Epithelial cell of prostate (primary cell): ENCODE measurements at regions not wholly inside any gene's neighbourhood (a gene's known extent, or its start where the extent isn't known, plus 50 kb on each side); places are given as distances from the start of the nearest gene placed in this dataset.

ENCODE experiments used
- DNase-seq: peaks from one replicate; pipeline ENCODE4 v3.0.0-alpha.2; 2011; ENCODE audit warnings: low read depth, low spot score
- H3K27ac ChIP-seq: fragments of 450-650 bp; 2 replicates; pipeline ENCODE4 v1.5.1; 2017; ENCODE audit warnings: mild to moderate bottlenecking

DNA sequence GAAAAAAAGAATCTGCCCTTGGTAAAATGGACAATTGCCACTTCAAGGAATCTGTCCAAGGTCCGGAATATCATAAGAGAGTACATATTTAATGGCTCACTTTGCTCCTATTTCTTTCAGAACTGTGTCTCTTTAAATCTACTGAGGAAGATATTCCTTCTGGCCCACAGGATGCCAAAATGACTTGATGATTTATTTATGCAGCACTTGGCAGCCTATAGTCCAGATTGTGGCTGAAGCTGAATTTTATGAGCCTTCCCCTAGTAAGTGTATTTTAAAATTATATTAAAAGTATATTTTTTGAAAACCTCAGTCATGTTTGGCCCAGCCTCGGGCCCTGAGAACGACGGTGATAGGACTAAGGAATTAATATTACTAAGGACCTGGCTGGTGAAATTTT lies 465.1 kb upstream of the HNRNPA3 start:
- no peak for DNase-seq
- H3K27ac ChIP-seq: no peak overlapping the region

DNA sequence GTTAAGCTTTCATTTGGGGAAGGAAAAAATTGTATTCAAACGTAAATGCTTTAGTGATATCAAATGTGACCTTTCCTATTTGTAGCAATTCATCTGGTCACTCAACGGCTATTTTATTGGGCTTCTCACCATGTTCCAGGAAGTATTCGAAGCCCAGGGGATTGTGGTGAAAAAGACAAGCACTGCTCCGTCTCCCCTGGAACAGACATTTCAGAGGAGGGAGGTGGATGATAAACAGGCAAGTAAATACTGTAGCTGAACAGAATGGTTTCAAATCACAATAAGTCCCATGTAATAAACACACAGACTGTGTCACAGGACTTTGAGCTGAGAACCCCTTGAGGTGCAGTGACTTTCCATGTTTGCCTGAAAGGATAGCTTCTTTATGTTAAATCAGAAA lies 464.7 kb upstream of the HNRNPA3 start:
- DNase-seq: no peak
- H3K27ac ChIP-seq: no peak overlapping the region

DNA sequence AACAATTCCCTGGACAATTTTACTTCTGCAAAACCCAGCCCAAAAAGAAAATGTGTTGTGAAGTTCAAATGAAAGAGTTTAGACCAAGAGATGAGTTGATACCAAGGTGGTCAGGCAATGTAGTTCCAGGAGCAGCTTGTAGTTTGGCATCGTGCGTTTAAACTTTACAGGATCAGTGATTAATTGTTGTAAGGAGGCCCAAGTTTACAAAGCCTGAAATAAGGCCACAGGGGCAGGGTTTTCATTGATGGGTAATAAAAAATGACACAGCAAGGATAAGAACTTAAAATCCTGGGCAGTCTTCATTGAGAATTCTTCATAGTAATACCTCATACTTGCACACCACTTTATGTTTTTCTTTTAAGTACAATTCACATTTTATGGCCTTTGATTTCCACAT lies 463.9 kb upstream of the HNRNPA3 start:
- H3K27ac ChIP-seq: no peak overlapping the region
- DNase-seq: no peak

DNA sequence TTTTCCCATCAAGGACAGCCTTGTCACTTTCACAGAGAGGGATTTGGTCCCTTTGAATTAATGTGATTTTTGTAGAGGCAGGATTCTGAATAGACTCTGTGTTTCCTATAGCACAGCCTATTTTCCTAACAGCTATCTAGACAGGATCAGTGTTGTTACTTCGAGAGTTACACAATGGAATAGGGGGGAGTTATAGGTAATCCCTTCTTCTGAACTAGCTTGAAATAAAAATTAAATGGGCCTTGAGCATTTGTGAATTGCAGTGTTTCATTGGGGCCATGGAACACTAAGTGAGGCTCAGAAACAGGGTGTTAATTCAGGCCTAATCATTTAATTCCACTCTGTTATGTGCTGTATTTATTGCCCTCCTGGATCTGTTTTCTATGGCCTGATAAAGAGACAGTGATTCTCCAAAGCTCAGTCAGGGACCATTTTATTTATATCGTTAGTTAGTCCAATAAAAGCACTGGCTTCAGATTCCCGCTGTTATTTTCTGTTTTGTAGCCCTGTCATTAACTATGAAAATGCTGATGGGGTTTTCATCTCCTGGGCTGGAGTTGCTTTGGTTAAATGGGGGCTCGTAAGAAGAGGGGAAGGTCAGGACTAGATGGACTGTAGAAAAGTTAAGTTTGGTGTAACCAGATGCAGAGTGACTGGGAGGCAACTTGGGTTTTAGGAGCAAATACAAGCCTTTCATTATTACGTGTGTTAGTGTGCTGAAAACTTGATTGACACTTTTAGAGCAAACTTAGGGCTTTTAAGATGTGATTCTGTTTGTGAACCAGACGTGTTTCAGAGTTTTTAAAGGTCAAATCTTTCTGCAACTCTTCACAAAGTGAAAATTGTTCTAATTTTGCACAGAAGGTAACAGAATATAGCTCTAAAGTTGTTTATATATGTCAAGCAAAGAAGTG lies 461.0 kb upstream of the HNRNPA3 start:
- H3K27ac ChIP-seq: no peak overlapping the region
- no peak for DNase-seq

DNA sequence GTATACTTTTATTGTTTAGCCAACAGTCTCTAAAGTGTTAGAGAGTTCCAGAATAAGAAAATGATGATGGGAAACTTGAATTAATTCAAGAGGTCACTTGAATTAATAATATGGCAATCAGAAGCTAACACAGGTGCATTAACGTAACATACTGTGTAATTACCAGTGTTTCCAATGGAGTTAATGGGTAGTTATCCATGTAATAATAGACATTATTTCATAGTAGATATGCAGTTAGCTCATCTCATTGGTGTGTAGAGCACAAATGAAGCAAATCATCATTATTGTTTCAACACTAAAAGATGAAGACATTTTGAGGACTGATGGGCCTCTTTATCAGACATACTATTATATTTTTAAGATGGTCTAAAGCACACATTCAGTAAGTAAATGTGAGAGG lies 460.3 kb upstream of the HNRNPA3 start:
- no peak overlapping the region for H3K27ac ChIP-seq
- no peak for DNase-seq

DNA sequence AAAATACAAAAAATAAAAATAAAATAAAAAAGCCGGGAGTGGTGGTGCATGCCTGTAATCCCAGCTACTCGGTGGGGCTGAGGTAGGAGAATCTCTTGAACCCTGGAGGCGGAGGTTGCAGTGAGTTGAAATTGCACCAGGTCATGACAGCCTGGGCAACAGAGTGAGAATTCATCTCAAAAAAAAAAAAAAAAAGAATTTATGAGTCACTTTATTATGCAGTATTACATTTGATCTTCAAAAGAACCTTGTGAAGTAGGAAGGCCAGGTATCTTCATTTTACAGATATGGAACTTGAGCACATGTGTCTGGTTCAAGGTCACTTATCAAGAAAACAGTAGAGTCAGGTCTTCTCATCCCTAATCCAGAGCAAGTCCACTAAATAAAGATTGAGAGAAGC lies 459.4 kb upstream of the HNRNPA3 start:
- no peak for DNase-seq
- H3K27ac ChIP-seq: no peak overlapping the region

DNA sequence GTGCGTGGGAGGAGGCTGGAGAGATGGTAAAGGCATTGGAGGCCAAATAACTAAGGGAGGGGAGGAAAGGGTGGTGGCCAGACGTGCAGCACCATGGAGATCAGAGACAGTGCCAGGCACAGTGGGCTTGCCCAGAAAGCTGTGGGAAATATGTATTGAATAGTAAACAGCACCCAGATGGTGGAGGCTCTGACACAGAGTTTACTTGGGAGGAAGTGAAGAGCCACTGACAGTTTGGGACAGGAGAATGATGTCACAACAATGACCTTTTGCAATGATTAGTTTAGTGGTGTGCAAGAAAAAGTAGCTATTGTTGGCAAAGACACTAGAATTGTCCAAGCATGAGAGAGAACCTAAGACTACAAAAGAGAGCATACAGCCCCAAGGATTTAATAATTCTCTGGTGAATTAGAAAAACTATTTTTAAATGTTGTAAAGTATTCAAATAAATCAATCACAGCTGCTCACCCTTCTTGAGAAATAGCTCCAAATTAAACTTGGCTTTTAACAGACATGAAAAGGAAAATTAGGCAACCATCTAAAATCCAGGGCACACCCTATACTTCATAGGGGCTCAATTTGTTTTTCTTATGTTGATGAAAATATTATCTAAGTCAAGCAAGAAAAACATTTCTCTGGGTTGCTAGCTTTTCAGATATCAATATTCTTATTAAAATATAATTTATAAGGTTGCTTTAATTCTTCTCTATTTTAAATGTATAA lies 458.7 kb upstream of the HNRNPA3 start:
- DNase-seq: no peak
- no peak overlapping the region for H3K27ac ChIP-seq

DNA sequence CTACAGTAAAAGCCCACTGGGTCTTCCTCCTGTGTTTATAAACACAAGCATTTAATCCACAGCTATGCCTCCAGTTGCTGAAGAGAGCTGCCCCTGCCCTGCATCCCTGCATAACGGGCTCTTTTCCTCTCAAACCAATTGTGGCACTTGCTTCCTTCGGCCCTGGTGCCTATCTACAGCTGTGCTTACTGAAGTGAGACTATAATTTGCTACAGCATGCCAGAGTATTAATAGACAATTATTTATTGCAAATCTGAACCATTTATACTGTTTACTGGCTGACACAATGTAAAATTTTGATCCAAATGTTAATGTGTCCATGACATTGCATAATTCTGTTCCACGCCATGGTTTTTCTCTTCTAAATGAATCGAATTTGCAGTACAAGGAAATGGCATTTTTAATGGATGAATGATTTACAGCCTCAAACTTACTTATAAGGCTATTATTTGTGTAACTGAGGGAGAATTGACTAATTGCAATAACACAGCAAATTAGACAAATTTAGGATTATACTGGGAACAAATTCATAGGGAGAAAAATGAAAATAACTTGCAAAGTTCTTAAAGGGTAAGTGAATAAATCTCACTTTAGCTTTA lies 457.0 kb upstream of the HNRNPA3 start:
- DNase-seq: no peak

DNA sequence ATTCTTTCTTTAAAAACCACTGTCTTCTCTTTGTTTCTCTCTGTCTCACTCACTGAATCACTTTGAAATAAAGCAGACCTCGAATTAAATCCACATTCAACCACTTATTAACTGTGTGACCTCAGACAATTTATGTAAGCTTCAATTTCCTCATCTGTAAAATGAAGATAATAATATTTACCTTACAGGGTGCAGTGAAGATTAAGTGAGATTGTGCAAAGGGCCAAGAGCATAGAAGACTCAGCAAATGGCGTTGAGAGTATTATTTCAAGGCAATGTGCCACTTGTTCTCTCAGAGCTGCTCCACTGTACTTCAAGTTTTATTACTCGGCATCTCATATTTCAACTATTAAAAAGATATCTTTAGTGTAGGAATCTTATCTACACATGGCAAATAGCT lies 454.2 kb upstream of the HNRNPA3 start:
- H3K27ac ChIP-seq: no peak overlapping the region
- no peak for DNase-seq

More for the DNA sequence above, 457.0 kb upstream of the HNRNPA3 start:
- no peak overlapping the region for H3K27ac ChIP-seq

DNA sequence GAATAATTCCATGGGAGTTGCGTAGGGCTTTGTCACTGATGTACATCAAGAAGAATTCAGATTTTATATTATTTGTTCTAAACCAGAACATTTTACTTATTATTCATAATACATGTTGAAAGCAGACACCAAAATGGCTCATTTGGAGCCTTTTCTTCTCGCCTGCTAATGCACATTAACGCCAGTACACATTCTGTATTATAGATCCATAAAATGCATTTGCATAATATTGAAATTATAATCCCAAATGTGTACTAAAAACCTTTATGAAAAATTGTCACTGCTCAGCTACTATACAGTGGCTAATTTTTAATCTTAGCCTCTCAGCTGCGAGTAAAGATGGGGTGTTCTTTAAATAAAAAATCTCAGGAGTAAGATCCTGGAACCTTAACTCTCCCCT lies 452.2 kb upstream of the HNRNPA3 start:
- H3K27ac ChIP-seq: no peak overlapping the region
- no peak for DNase-seq

DNA sequence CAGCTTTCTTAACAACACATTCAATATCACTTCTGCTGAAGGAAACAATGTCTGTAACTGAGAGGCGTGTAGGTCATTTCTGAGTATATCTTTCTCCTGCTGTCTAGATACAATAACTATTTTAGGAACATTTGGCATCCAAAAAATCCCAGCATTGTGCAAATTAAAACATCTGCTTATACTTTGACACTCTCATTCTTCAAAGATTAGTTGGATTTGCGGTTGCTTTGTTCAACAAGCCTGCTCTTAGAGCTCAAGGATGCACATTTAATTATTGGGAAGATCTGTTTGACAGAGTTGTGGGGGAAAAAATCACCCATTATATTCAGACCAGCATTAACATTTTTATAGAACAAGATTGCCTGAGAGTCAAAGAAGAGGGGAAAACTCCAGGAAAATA lies 449.5 kb upstream of the HNRNPA3 start:
- no peak for DNase-seq
- no peak overlapping the region for H3K27ac ChIP-seq

DNA sequence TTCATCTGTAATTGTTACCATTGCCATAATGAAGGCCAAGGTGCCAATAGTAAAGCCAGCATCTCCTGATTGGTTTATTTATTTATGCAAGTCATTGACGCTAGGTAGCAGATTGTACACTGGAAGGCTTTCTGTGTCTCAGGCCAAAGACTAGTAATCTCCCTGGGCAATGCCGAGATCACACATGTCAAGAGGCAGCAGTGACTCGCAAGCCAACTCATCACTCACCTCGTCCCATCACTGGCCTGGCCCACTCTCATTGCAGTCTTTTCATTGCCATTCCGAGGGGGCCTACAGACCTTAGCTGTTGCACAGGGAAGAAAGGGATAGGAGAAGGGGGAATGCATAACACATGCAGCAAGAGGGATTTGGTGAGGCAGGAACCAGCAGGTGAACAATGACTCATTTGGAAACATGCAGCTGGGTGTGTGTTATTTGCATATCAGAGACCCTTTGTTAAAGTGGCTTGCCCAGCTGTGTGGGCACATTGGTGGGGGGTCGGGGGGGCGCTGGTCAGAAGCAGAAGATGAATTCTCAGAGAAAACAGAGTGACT lies 448.7 kb upstream of the HNRNPA3 start:
- no peak for DNase-seq
- H3K27ac ChIP-seq: no peak overlapping the region

DNA sequence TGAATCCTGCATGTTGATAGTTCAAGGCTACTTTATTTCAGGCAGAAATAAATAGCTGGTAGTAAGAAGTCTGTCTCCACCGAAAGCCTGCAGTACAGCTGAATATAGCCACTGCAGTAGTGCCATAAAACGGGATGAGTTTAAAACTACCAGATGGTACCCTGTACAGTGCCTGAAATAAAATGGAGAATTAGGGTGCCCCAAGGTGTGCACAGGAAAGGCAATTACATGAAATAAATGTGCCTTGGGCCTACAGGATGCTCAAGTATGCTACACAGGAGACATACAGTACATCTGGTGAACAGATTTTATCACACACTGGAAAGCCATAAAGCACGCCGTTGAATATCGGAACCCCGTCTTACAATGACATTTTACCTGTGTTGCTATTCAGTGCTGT lies 447.7 kb upstream of the HNRNPA3 start:
- no peak overlapping the region for H3K27ac ChIP-seq

DNA sequence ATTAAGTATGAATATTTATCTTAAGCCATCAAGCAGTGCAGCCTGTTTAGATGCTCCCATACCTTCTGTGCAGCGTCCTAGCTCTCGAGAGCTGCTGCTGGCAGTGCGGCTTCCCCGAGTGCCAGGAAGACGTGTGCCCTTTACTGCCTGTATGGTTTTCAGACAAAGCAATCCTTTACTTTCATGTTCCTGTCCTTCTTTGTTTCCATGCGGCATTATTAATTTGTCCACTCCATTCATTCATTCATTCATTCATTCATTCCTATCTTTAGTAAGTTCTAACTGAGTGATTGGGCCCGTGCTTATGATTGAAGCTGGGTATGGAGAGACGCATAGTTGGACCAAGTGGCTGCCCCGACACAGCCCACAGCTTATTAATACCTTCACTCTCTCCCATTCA lies 446.6 kb upstream of the HNRNPA3 start:
- H3K27ac ChIP-seq: no peak overlapping the region
- DNase-seq: no peak

More for the DNA sequence above, 447.7 kb upstream of the HNRNPA3 start:
- DNase-seq: no peak

DNA sequence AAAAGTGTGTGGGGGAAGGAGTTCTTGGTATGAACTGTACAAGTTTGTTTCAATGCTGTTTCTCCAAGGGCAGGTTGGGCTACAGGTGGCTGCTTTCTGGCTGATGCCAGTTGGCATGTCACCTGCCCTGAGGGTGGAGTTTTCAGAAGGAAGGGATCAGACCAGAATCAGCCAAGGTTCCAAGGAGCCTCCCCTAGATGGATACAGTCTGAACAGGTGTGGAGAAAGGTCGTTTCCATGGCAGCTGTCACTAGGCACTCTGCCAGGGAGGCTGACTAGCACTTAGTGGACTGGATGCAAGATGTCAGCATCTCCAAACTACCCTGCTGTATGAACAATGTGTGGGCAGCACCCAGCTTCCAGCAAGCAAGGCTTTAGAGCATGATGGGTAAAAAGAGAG lies 444.4 kb upstream of the HNRNPA3 start:
- no peak overlapping the region for H3K27ac ChIP-seq
- no peak for DNase-seq

DNA sequence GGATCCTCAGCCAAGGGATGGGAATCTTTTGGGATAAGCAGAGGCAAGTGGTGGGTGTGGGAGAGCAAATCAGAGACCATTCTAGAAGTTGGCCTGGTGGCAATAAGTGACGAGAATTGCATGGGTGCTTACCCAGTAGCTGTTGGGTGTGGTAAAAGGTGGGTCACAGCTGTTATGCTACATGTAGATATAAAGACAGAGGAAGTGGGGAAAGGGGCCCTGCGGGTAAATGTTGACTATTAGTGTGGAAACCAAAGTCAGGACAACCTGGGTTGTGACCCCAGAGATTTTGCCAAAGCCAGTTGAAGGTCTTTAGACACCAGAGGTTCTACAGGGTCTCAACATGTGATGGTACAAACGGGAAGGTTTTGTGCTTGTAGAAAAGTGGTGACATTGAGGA lies 443.6 kb upstream of the HNRNPA3 start:
- DNase-seq: no peak

DNA sequence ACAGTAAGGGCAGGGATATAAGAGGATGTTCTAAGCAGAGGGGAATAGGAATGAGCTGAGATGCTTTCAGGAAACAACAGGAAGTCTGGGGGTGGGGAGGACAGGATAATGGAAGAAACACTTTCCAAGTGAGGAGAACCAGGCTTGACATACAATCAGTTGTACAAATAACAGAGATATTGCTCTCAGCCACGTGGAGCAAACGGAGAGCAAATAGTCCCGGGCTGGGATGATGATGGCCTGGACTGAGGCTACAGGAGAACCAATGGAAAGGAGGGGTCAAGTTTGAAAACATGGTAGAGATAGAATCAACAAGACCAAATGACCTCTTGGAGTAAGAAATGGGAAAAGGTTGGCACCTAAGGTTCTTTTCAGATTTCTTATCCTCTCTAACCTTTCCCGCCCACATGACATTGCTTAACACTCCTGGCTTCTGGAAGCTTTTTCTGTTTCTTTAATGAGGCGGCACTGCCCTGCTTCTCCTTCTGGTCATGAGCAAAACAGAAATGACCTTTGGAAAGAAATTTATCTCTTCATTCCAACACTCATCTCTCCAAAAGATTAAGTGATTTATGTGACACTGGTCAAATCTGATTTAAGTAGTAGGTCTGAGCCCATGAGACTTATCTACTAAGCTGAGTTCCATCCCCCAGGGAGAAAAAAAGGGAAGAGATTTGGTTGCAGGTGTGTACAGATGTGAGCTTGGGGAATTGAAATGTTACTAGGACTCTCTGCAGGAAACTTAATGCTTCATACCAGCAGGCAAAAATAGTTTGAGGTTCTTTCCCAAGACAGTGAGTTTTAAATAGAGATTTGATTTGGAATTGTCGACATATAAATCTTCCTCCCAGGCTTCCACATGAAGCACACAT lies 442.9 kb upstream of the HNRNPA3 start:
- H3K27ac ChIP-seq: no peak overlapping the region
- DNase-seq: no peak

More for the DNA sequence above, 443.6 kb upstream of the HNRNPA3 start:
- H3K27ac ChIP-seq: no peak overlapping the region

DNA sequence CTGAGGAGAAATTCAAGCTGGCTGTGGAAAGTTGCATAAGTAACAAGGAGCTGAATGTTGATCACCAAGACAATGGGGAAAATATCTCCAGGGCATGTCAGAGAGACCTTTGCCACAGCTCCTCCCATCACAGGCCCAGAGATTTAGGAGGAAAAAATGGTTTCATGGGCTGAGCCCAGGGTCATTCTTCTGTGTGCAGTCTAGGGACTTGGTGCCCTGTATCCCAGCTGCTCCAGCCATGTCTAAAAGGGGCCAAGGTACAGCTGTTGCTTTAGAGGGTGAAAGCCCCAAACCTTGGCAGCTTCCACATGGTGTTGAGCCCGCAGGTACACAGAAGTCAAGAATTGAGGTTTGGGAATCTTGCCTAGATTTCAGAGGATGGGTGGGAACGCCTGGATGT lies 439.8 kb upstream of the HNRNPA3 start:
- no peak overlapping the region for H3K27ac ChIP-seq
- no peak for DNase-seq

DNA sequence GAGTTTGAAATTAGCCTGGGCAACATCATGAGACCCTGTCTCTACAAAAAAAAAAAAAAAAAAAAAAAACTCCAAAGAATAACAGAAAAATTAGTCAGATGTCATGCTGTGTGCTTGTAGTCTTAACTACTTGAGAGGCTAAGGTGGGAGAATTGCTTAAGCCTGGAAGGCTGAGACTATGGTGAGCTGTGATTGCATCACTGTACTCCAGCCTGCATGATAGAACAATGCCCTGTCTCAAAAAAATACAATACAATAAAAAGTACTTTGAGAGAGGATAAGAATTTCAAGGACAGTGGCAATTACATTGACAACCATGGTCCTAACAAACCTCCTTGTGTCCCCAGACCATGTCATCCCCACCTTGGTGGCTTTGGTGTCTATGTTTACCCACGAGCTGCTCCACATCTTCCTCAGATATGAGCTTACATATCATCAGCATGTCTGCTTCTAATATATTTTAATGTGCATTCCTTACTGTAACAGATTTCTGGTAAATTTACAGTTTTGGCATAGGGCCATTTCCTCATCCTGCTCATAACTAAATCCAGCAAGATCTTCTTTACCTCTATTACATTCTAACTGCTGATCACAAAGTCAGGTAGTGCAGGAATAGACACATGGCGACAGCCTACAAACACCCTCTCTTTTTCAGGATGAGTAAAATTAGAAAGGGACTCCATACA lies 437.7 kb upstream of the HNRNPA3 start:
- DNase-seq: no peak

More for the DNA sequence above, 437.7 kb upstream of the HNRNPA3 start:
- no peak overlapping the region for H3K27ac ChIP-seq
